ENCODE measurements at regions not wholly inside any gene's neighbourhood (a gene's known extent, or its start where the extent isn't known, plus 50 kb on each side); places are given as distances from the start of the nearest gene placed in this dataset.
"Not testable (repeated sequence)": the region's sequence is repeated elsewhere in the genome, so short reads cannot be mapped to it uniquely, and the experiment has no call there.

GRCh38 chr5:85656050-85656449 is 961.7 kb upstream of the COX7C start:
- no peak overlapping the region for H3K4me3 ChIP-seq (ENCODE audit: severe bottlenecking)
- H3K4me1 ChIP-seq (ENCODE audit: insufficient read depth, poor library complexity, severe bottlenecking) = no peaks in the 10 kb centered on the region
- H3K36me3 ChIP-seq (ENCODE audit: low read depth) = no peaks in the 10 kb centered on the region; the same call in 1 of the 2 replicates
- no peaks in the 10 kb centered on the region for H3K9me3 ChIP-seq (ENCODE audit: severe bottlenecking)
- DNase-seq (ENCODE audit: low spot score) = no peak
- ATAC-seq (ENCODE audit: low read depth) = no peak
- TF ChIP-seq CTCF (IDR thresholded peaks at IDR 0.05; ENCODE audit: poor library complexity, severe bottlenecking) = no peak
- no peak overlapping the region for H3K27ac ChIP-seq (ENCODE audit: poor library complexity, severe bottlenecking)
- H3K27me3 ChIP-seq (ENCODE audit: insufficient read depth, poor library complexity, severe bottlenecking) = no peaks in the 10 kb centered on the region

GRCh38 chr5:85657328-85657727 is 960.4 kb upstream of the COX7C start:
- not testable (repeated sequence) for H3K27me3 ChIP-seq (ENCODE audit: insufficient read depth, poor library complexity, severe bottlenecking); H3K36me3 ChIP-seq (ENCODE audit: low read depth); H3K4me1 ChIP-seq (ENCODE audit: insufficient read depth, poor library complexity, severe bottlenecking); H3K4me3 ChIP-seq (ENCODE audit: severe bottlenecking); ATAC-seq (ENCODE audit: low read depth); H3K27ac ChIP-seq (ENCODE audit: poor library complexity, severe bottlenecking); DNase-seq (ENCODE audit: low spot score); H3K9me3 ChIP-seq (ENCODE audit: severe bottlenecking)

- not testable (repeated sequence) for H3K27ac ChIP-seq (ENCODE audit: poor library complexity, severe bottlenecking); DNase-seq (ENCODE audit: low spot score); H3K9me3 ChIP-seq (ENCODE audit: severe bottlenecking); H3K27me3 ChIP-seq (ENCODE audit: insufficient read depth, poor library complexity, severe bottlenecking); H3K4me3 ChIP-seq (ENCODE audit: severe bottlenecking); ATAC-seq (ENCODE audit: low read depth); H3K36me3 ChIP-seq (ENCODE audit: low read depth); H3K4me1 ChIP-seq (ENCODE audit: insufficient read depth, poor library complexity, severe bottlenecking)
Observed at GRCh38 chr5:85662969-85663707, 954.6 kb upstream of the COX7C start.

GRCh38 chr5:85663708-85664031 is 954.1 kb upstream of the COX7C start:
- ATAC-seq (ENCODE audit: low read depth) = no peak
- no peaks in the 10 kb centered on the region for H3K27me3 ChIP-seq (ENCODE audit: insufficient read depth, poor library complexity, severe bottlenecking)
- no peaks in the 10 kb centered on the region for H3K4me1 ChIP-seq (ENCODE audit: insufficient read depth, poor library complexity, severe bottlenecking)
- H3K36me3 ChIP-seq (ENCODE audit: low read depth) = no peaks in the 10 kb centered on the region
- no peak for DNase-seq (ENCODE audit: low spot score)
- no peak for TF ChIP-seq CTCF (IDR thresholded peaks at IDR 0.05; ENCODE audit: poor library complexity, severe bottlenecking)
- H3K9me3 ChIP-seq (ENCODE audit: severe bottlenecking) = no peaks in the 10 kb centered on the region
- no peak overlapping the region for H3K27ac ChIP-seq (ENCODE audit: poor library complexity, severe bottlenecking)
- H3K4me3 ChIP-seq (ENCODE audit: severe bottlenecking) = no peak overlapping the region

GRCh38 chr5:85670417-85670816 is 947.3 kb upstream of the COX7C start:
- Histone ChIP-seq H3K27me3 (ENCODE audit: insufficient read depth, poor library complexity, severe bottlenecking) (no peaks in the 10 kb centered on the region), H3K36me3 (ENCODE audit: low read depth) (no peaks in the 10 kb centered on the region), H3K4me1 (ENCODE audit: insufficient read depth, poor library complexity, severe bottlenecking) (no peaks in the 10 kb centered on the region), H3K27ac (ENCODE audit: poor library complexity, severe bottlenecking) (no peak overlapping the region), H3K9me3 (ENCODE audit: severe bottlenecking) (no peaks in the 10 kb centered on the region), H3K4me3 (ENCODE audit: severe bottlenecking) (no peak overlapping the region)
- ATAC-seq (ENCODE audit: low read depth) (no peak), DNase-seq (ENCODE audit: low spot score) (no peak)
- no peak for TF ChIP-seq CTCF (IDR thresholded peaks at IDR 0.05; ENCODE audit: poor library complexity, severe bottlenecking)

- ATAC-seq (ENCODE audit: low read depth) = no peak
- Histone ChIP-seq H3K27ac (ENCODE audit: poor library complexity, severe bottlenecking) (no peak overlapping the region), H3K4me1 (ENCODE audit: insufficient read depth, poor library complexity, severe bottlenecking) (no peaks in the 10 kb centered on the region), H3K36me3 (ENCODE audit: low read depth) (no peaks in the 10 kb centered on the region), H3K4me3 (ENCODE audit: severe bottlenecking) (no peak overlapping the region), H3K9me3 (ENCODE audit: severe bottlenecking) (no peaks in the 10 kb centered on the region), H3K27me3 (ENCODE audit: insufficient read depth, poor library complexity, severe bottlenecking) (no peaks in the 10 kb centered on the region)
- no peak for DNase-seq (ENCODE audit: low spot score)
- TF ChIP-seq CTCF (IDR thresholded peaks at IDR 0.05; ENCODE audit: poor library complexity, severe bottlenecking) = no peak
Observed at GRCh38 chr5:85671223-85671970, 946.3 kb upstream of the COX7C start.

Measured in RWPE2 (cell line).